ENCODE measurements at regions not wholly inside any gene's neighbourhood (a gene's known extent, or its start where the extent isn't known, plus 50 kb on each side); places are given as distances from the start of the nearest gene placed in this dataset.

GRCh38 chr5:115431116-115431515 is 113.5 kb downstream of the FEM1C start:
- TF ChIP-seq POLR2AphosphoS5 (IDR thresholded peaks at IDR 0.05) = no peak
- no peak for TF ChIP-seq CTCF (IDR thresholded peaks at IDR 0.05)
- TF ChIP-seq POLR2A (IDR thresholded peaks at IDR 0.05; ENCODE audit: low read depth) = no peak
- TF ChIP-seq EP300 (IDR thresholded peaks at IDR 0.05) = no peak
